ENCODE measurements at regions not wholly inside any gene's neighbourhood (a gene's known extent, or its start where the extent isn't known, plus 50 kb on each side); places are given as distances from the start of the nearest gene placed in this dataset.

DNA sequence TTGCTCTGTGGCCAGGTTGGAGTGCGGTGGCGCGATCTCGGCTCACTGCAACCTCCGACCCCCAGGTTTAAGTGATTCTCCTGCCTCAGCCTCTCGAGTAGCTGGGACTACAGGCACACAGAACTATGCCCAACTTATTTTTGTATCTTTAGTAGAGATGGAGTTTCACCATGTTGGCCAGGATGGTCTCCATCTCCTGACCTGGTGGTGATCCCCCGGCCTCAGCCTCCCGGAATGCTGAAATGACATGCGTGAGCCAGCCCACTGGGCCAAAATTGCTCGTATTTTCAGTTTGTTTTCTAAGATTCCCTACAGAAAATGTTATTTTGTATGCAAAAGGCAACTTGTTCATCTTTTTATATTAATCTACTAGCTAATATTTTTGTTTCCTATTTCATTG is 782.6 kb downstream of the TLE1 start:
- ATAC-seq (no peak), DNase-seq (ENCODE audit: low spot score) (no peak), FAIRE-seq (no peak)
- H3K27me3 ChIP-seq (ENCODE audit: control insufficient read depth in 1 of 2, insufficient read depth in 2 of 2, low read length in 2 of 2): no peaks in the 10 kb centered on the region
- ChIA-PET POLR2A (no interaction called here), CTCF (ENCODE audit: low intra/inter-chr PET ratio, low total read pairs) (no interaction called here)
- no peak overlapping the region for H3K9ac ChIP-seq (ENCODE audit: insufficient read depth, low read depth, low read length)
- no peak overlapping the region for H3K27ac ChIP-seq (ENCODE audit: extremely low read length, insufficient read depth, low read length)
- no peaks in the 10 kb centered on the region for H4K20me1 ChIP-seq (ENCODE audit: insufficient read depth, low read length)
- TF ChIP-seq ATF7-NPFF (CRISPR knock-in tag; IDR thresholded peaks at IDR 0.05; ENCODE audit: low read depth) (no peak), MXD4 (CRISPR knock-in tag; IDR thresholded peaks at IDR 0.05) (no peak), SP1 (IDR thresholded peaks at IDR 0.05) (no peak), SP1 (CRISPR knock-in tag; IDR thresholded peaks at IDR 0.05) (no peak), HMG20A (CRISPR knock-in tag; IDR thresholded peaks at IDR 0.05; ENCODE audit: borderline replicate concordance) (no peak), ZNF331 (CRISPR knock-in tag; IDR thresholded peaks at IDR 0.05) (no peak), ZNF678 (CRISPR knock-in tag; IDR thresholded peaks at IDR 0.05) (no peak), SAFB2 (CRISPR knock-in tag; IDR thresholded peaks at IDR 0.05; ENCODE audit: borderline replicate concordance, low read depth) (no peak), CREM (IDR thresholded peaks at IDR 0.05) (no peak), CREM (CRISPR knock-in tag; IDR thresholded peaks at IDR 0.05) (no peak)
- TF ChIP-seq, protein P1, sequence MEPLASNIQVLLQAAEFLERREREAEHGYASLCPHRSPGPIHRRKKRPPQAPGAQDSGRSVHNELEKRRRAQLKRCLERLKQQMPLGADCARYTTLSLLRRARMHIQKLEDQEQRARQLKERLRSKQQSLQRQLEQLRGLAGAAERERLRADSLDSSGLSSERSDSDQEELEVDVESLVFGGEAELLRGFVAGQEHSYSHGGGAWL (CRISPR knock-in tag; IDR thresholded peaks at IDR 0.05): no peak
- TF ChIP-seq, protein P2, sequence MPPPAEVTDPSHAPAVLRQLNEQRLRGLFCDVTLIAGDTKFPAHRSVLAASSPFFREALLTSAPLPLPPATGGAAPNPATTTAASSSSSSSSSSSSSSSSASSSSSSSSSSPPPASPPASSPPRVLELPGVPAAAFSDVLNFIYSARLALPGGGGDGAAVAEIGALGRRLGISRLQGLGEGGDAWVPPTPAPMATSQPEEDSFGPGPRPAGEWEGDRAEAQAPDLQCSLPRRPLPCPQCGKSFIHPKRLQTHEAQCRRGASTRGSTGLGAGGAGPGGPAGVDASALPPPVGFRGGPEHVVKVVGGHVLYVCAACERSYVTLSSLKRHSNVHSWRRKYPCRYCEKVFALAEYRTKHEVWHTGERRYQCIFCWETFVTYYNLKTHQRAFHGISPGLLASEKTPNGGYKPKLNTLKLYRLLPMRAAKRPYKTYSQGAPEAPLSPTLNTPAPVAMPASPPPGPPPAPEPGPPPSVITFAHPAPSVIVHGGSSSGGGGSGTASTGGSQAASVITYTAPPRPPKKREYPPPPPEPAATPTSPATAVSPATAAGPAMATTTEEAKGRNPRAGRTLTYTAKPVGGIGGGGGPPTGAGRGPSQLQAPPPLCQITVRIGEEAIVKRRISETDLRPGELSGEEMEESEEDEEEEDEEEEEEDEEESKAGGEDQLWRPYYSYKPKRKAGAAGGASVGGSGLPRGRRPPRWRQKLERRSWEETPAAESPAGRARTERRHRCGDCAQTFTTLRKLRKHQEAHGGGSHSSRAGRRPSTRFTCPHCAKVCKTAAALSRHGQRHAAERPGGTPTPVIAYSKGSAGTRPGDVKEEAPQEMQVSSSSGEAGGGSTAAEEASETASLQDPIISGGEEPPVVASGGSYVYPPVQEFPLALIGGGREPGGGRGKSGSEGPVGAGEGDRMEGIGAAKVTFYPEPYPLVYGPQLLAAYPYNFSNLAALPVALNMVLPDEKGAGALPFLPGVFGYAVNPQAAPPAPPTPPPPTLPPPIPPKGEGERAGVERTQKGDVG (CRISPR knock-in tag; IDR thresholded peaks at IDR 0.05; ENCODE audit: borderline replicate concordance): no peak
- no peaks in the 10 kb centered on the region for H3K9me3 ChIP-seq (ENCODE audit: low read length)
- H3K4me1 ChIP-seq (ENCODE audit: insufficient read depth, low read length): no peaks in the 10 kb centered on the region
- H3K79me2 ChIP-seq (ENCODE audit: insufficient read depth, low read length): no peaks in the 10 kb centered on the region
- in situ Hi-C loops (cut with HindIII; ENCODE audit: extremely low pct_ligation_motif_present, low pct_unique_long_range_greater_than_20kb): no loop called here
- H3K4me2 ChIP-seq (ENCODE audit: low read depth, low read length): no peak overlapping the region
- intact Hi-C loops (cut with micrococcal nuclease; ENCODE audit: unreplicated experiment): no loop called here
- no peaks in the 10 kb centered on the region for H3K36me3 ChIP-seq (replicated peaks in 1 of 2; ENCODE audit: control insufficient read depth in 1 of 2, insufficient read depth in 2 of 2, low read length in 2 of 2)
- BruUV-seq (replicated peaks): no TSS peak
- no peak overlapping the region for H2AFZ ChIP-seq (ENCODE audit: low read length)
- WGBS (ENCODE audit: low lambda C conversion rate): 67% methylated on average over 10 of the region's 10 CpGs
- H3K4me3 ChIP-seq (replicated peaks in 1 of 3; ENCODE audit: insufficient read depth in 1 of 3, low read depth in 2 of 3, low read length in 3 of 3): no peak overlapping the region
